OCI-LY7 (cell line): ENCODE measurements at regions not wholly inside any gene's neighbourhood (a gene's known extent, or its start where the extent isn't known, plus 50 kb on each side); places are given as distances from the start of the nearest gene placed in this dataset.

Experiments
- BruUV-seq: library from RNA; stranded (reverse); fragments of 400-500 nt; replicated peaks from 2 replicates; lab custom pipeline; 2021; lab: Mats Ljungman, UMichigan
- CTCF ChIA-PET: fragments of 300-600 bp; sonication (Branson Sonifier 250); formaldehyde crosslinking; loops from one replicate; lab custom pipeline; 2022; ENCODE audit warnings: antibody characterized with exemption; ENCODE audit not compliant: unreplicated experiment; lab: Charles Lee
- POLR2A ChIA-PET: fragments of 300-600 bp; sonication (Branson Sonifier 250); formaldehyde crosslinking; loops from one replicate; lab custom pipeline; 2022; ENCODE audit warnings: antibody characterized with exemption; lab: Charles Lee
- DNase-seq: peaks from one replicate; pipeline ENCODE4 v3.0.0-alpha.2; 2015; ENCODE audit warnings: low spot score
- H2AFZ ChIP-seq: fragments of 200-600 bp; sonication (generic), shearing (Covaris generic); 2 replicates; pipeline ENCODE4 v1.6.1; 2014; ENCODE audit warnings: mild to moderate bottlenecking, antibody characterized with exemption, low read length, moderate library complexity
- H3K27ac ChIP-seq: fragments of 200-600 bp; sonication (generic); 2 replicates; pipeline ENCODE4 v1.5.1; 2014; ENCODE audit warnings: mixed run types, low read depth, mild to moderate bottlenecking, moderate library complexity, low read length, inconsistent platforms; ENCODE audit not compliant: poor library complexity, severe bottlenecking
- H3K36me3 ChIP-seq: fragments of 200-600 bp; sonication (generic); 2 replicates; pipeline ENCODE4 v1.6.1; 2014; ENCODE audit warnings: mild to moderate bottlenecking, antibody characterized with exemption, low read length, moderate library complexity, mixed read lengths; ENCODE audit not compliant: insufficient read depth
- H3K4me1 ChIP-seq: fragments of 200-600 bp; sonication (generic); 2 replicates; pipeline ENCODE4 v1.5.1; 2014; ENCODE audit warnings: mild to moderate bottlenecking, low read length; ENCODE audit not compliant: insufficient read depth, poor library complexity, severe bottlenecking
- H3K4me2 ChIP-seq: fragments of 200-600 bp; sonication (generic); 2 replicates; pipeline ENCODE4 v1.6.1; 2014; ENCODE audit warnings: mild to moderate bottlenecking, low read length
- H3K4me3 ChIP-seq: fragments of 200-600 bp; sonication (generic); 2 replicates; pipeline ENCODE4 v1.5.1; 2014; ENCODE audit warnings: mild to moderate bottlenecking, low read depth, low read length; ENCODE audit not compliant: poor library complexity, severe bottlenecking
- H3K79me2 ChIP-seq: fragments of 200-600 bp; sonication (generic); 2 replicates; pipeline ENCODE4 v1.6.1; 2016; ENCODE audit warnings: low read depth, mild to moderate bottlenecking, low read length, moderate library complexity, mixed read lengths; ENCODE audit not compliant: insufficient read depth
- H3K9me2 ChIP-seq: fragments of 200-600 bp; sonication (generic); 2 replicates; pipeline ENCODE4 v1.6.1; 2016; ENCODE audit warnings: mild to moderate bottlenecking, low read length, mixed read lengths; ENCODE audit not compliant: insufficient read depth
- H3K9me3 ChIP-seq: fragments of 200-600 bp; sonication (generic); 2 replicates; pipeline ENCODE4 v1.6.1; 2014; ENCODE audit warnings: mild to moderate bottlenecking, mixed run types, low read length, mixed read lengths
- H4K20me1 ChIP-seq: fragments of 200-600 bp; sonication (generic); 2 replicates; pipeline ENCODE4 v1.6.1; 2014; ENCODE audit warnings: mild to moderate bottlenecking, antibody characterized with exemption, low read length, moderate library complexity, mixed read lengths; ENCODE audit not compliant: insufficient read depth
- EZH2phosphoT487 ChIP-seq: fragments of 200-600 bp; sonication (generic); IDR thresholded peaks from 2 replicates; pipeline ENCODE4 v1.6.1; 2018; ENCODE audit warnings: low read depth, borderline replicate concordance, mild to moderate bottlenecking, mixed run types, antibody characterized with exemption, low read length, moderate library complexity, mixed read lengths
- intact Hi-C: fragments of 100-400 bp; cut with micrococcal nuclease; formaldehyde crosslinking; loops from one replicate; pipeline ENCODE4 v1.10.0; 2022; ENCODE audit not compliant: unreplicated experiment
- TF ChIP-seq, protein P1 (sequence below): fragments of 200-600 bp; sonication (generic); conservative IDR thresholded peaks from 2 replicates; pipeline ENCODE4 v1.5.1; 2014; ENCODE audit warnings: mild to moderate bottlenecking, antibody characterized with exemption, low read length, moderate library complexity, mixed read lengths

- no peaks in the 10 kb centered on the region for H3K9me3 ChIP-seq
- BruUV-seq, result no TSS peak
- no peak overlapping the region for H3K4me2 ChIP-seq
- DNase-seq, result no peak
- H3K27ac ChIP-seq, result no peak overlapping the region
- H3K9me2 ChIP-seq, result no peaks in the 10 kb centered on the region
- H2AFZ ChIP-seq, result no peak overlapping the region
- no peaks in the 10 kb centered on the region for H3K79me2 ChIP-seq
- H4K20me1 ChIP-seq, result no peaks in the 10 kb centered on the region
- no peaks in the 10 kb centered on the region for H3K36me3 ChIP-seq
- TF ChIP-seq, protein P1, sequence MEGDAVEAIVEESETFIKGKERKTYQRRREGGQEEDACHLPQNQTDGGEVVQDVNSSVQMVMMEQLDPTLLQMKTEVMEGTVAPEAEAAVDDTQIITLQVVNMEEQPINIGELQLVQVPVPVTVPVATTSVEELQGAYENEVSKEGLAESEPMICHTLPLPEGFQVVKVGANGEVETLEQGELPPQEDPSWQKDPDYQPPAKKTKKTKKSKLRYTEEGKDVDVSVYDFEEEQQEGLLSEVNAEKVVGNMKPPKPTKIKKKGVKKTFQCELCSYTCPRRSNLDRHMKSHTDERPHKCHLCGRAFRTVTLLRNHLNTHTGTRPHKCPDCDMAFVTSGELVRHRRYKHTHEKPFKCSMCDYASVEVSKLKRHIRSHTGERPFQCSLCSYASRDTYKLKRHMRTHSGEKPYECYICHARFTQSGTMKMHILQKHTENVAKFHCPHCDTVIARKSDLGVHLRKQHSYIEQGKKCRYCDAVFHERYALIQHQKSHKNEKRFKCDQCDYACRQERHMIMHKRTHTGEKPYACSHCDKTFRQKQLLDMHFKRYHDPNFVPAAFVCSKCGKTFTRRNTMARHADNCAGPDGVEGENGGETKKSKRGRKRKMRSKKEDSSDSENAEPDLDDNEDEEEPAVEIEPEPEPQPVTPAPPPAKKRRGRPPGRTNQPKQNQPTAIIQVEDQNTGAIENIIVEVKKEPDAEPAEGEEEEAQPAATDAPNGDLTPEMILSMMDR, result no peak
- TF ChIP-seq EZH2phosphoT487, result no peak
- intact Hi-C loops, result no loop called here
- no peak overlapping the region for H3K4me3 ChIP-seq
- ChIA-PET CTCF (no interaction called here), POLR2A (interaction anchor here (1.1 kb wide), 1 partner anchor 13 kb away, joined by 4 read pairs; no protein-coding TSS in a partner anchor)
- H3K4me1 ChIP-seq, result no peaks in the 10 kb centered on the region
These were observed 140.5 kb downstream of the NPR3 start for GRCh38 chr5:32851559-32852173.

DNA sequence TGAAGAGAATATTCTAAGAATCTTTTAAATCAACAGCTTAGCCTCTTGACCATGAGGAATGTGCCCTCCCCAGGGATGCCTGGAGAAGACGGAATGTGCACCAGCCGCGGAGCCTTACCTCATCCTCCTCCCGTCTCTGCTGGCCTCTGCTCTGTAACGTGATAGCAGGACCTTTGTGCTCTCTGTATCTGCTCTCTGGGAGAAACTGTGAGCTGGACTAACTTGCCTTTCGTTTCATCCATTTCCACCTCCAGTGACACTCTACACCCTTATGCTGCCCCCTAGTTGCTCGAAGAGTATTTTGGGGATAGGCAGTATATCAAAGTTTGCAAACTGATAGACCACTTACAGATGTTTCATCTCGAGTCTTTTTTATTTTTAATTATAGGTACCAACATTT, 141.4 kb downstream of the NPR3 start:
- no TSS peak for BruUV-seq
- no peak for DNase-seq
- CTCF ChIA-PET, result no interaction called here

DNA sequence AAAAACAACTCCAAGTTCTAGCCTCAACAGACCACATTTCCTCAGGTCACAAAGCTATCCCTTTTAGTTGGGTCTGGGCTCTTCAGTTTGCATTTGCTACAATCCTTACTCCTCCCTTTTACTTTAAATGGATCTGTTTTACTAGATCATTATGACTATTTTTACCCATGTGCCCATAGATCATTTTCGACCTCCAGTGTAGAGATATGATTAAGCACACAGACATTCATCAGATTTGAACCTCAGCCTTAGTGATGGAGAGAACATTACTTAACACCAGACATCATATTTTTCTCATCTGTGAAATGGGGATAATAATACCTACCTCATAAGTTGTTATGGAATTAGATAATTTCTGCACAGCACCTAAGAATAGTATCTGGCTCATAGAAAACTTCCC, 141.9 kb downstream of the NPR3 start:
- TF ChIP-seq, protein P1, result no peak
- TF ChIP-seq EZH2phosphoT487, result no peak
- Histone ChIP-seq H3K79me2 (no peaks in the 10 kb centered on the region), H2AFZ (no peak overlapping the region), H3K4me2 (no peak overlapping the region), H3K36me3 (no peaks in the 10 kb centered on the region), H3K4me3 (no peak overlapping the region), H3K4me1 (no peaks in the 10 kb centered on the region), H3K9me3 (no peaks in the 10 kb centered on the region), H3K9me2 (no peaks in the 10 kb centered on the region), H4K20me1 (no peaks in the 10 kb centered on the region), H3K27ac (no peak overlapping the region)
- intact Hi-C loops, result no loop called here
- CTCF ChIA-PET, result no interaction called here
- no TSS peak for BruUV-seq
- POLR2A ChIA-PET, result interaction anchor here (0.9 kb wide), 1 partner anchor 9 kb away, joined by 4 read pairs; no protein-coding TSS in a partner anchor
- no peak for DNase-seq

More for the DNA sequence above, 141.4 kb downstream of the NPR3 start:
- Histone ChIP-seq H3K4me3 (no peak overlapping the region), H3K9me2 (no peaks in the 10 kb centered on the region), H3K79me2 (no peaks in the 10 kb centered on the region), H4K20me1 (no peaks in the 10 kb centered on the region), H3K27ac (no peak overlapping the region), H3K36me3 (no peaks in the 10 kb centered on the region), H3K4me1 (no peaks in the 10 kb centered on the region), H3K4me2 (no peak overlapping the region), H2AFZ (no peak overlapping the region), H3K9me3 (no peaks in the 10 kb centered on the region)
- TF ChIP-seq, protein P1, result peak; percentile 45
- no peak for TF ChIP-seq EZH2phosphoT487
- POLR2A ChIA-PET, result no interaction called here
- intact Hi-C loops, result no loop called here
